ENCODE measurements at regions not wholly inside any gene's neighbourhood (a gene's known extent, or its start where the extent isn't known, plus 50 kb on each side); places are given as distances from the start of the nearest gene placed in this dataset.

DNA sequence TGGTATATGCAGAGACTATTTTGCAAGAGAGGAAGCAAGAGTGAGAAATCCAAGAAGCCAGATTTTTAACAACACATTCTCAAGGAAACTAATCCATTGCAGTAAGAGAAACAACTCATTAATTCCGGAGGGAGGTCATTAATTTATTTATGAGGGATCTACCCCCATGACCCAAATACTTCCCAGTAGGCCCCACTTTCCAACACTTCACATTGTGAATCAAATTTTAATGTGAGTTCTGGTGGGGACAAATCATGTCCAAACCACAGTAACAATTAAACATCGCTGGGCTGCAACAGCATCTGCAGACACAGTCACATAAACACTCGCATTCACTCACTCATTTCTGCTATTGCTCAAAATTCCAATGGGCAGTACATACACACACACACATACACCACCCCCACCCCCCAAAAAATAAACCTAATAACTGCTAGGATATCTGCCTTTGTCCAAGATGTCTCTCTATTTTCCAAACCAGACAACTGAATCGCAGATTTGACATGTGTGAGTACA lies 1483.7 kb downstream of the PCDH9 start:
- H4K5ac ChIP-seq (ENCODE audit: insufficient read length, low read depth, low read length), result no peak overlapping the region
- H3K9me3 Mint-ChIP-seq, result peaks cover 0 to 8% of the 10 kb centered on the region in 2 experiments; a peak in 3 of 5 replicates
- H3K4me1 Mint-ChIP-seq, result no peaks in the 10 kb centered on the region
- H3K4me2 ChIP-seq (ENCODE audit: insufficient read depth, insufficient read length, low read length), result no peak overlapping the region
- TF ChIP-seq, protein P1, sequence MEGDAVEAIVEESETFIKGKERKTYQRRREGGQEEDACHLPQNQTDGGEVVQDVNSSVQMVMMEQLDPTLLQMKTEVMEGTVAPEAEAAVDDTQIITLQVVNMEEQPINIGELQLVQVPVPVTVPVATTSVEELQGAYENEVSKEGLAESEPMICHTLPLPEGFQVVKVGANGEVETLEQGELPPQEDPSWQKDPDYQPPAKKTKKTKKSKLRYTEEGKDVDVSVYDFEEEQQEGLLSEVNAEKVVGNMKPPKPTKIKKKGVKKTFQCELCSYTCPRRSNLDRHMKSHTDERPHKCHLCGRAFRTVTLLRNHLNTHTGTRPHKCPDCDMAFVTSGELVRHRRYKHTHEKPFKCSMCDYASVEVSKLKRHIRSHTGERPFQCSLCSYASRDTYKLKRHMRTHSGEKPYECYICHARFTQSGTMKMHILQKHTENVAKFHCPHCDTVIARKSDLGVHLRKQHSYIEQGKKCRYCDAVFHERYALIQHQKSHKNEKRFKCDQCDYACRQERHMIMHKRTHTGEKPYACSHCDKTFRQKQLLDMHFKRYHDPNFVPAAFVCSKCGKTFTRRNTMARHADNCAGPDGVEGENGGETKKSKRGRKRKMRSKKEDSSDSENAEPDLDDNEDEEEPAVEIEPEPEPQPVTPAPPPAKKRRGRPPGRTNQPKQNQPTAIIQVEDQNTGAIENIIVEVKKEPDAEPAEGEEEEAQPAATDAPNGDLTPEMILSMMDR (conservative IDR thresholded peaks at IDR 0.05), result no peak
- no peaks in the 10 kb centered on the region for H3K4me1 ChIP-seq (ENCODE audit: insufficient read depth, low read length)
- no peak overlapping the region for H3K27ac ChIP-seq (ENCODE audit: insufficient read length, low read depth, low read length)
- no peaks in the 10 kb centered on the region for H3K27me3 Mint-ChIP-seq (ENCODE audit: low read depth)
- H3K79me1 ChIP-seq (ENCODE audit: insufficient read depth, low read depth, low read length, poor library complexity, severe bottlenecking), result no peaks in the 10 kb centered on the region
- H3K23ac ChIP-seq (ENCODE audit: insufficient read length, low read depth, low read length), result no peak overlapping the region
- no peak for DNase-seq
- H2BK120ac ChIP-seq (ENCODE audit: low read depth, low read length, poor library complexity, severe bottlenecking), result no peak overlapping the region
- H3K9ac ChIP-seq (ENCODE audit: extremely low read depth, insufficient read length, low read length), result no peak overlapping the region
- no peaks in the 10 kb centered on the region for H3K27me3 ChIP-seq (ENCODE audit: insufficient read depth, low read length)
- H2BK5ac ChIP-seq (ENCODE audit: insufficient read length, low read length), result no peak overlapping the region
- H2AK5ac ChIP-seq (ENCODE audit: insufficient read length, low read length), result no peak overlapping the region
- no peaks in the 10 kb centered on the region for H4K20me1 ChIP-seq (ENCODE audit: control insufficient read depth, insufficient read depth, insufficient read length)
- H2BK20ac ChIP-seq (ENCODE audit: low read depth, low read length, poor library complexity, severe bottlenecking), result no peak overlapping the region
- no CpG with 5 or more reads among the region's 4 CpGs for WGBS (ENCODE audit: extremely low coverage, insufficient read length, low lambda C conversion rate)
- no peaks in the 10 kb centered on the region for H3K9me3 ChIP-seq (ENCODE audit: control insufficient read depth, low read depth, low read length)
- no peak overlapping the region for H4K8ac ChIP-seq (replicated peaks; ENCODE audit: insufficient read length, low read depth, low read length)
- no peak overlapping the region for H4K91ac ChIP-seq (ENCODE audit: insufficient read length, low read depth, low read length)
- no peak overlapping the region for H2BK15ac ChIP-seq (ENCODE audit: low read depth, low read length)
- no peaks in the 10 kb centered on the region for H3K23me2 ChIP-seq (ENCODE audit: insufficient read length, low read depth, low read length, poor library complexity, severe bottlenecking)
- no peak overlapping the region for H3K18ac ChIP-seq (ENCODE audit: insufficient read length, low read depth, low read length)
- H3K27ac Mint-ChIP-seq, result no peak overlapping the region; a peak in 1 of 7 replicates
- no peak overlapping the region for H3K4me3 Mint-ChIP-seq
- H3K36me3 Mint-ChIP-seq (ENCODE audit: insufficient read depth in 1 of 3, low read depth in 3 of 3), result peaks cover 0 to 5% (median 0%) of the 10 kb centered on the region in 3 experiments; a peak in 1 of 7 replicates
- H3K56ac ChIP-seq (ENCODE audit: insufficient read length, low read depth, low read length), result no peak overlapping the region
- no peak overlapping the region for H2AFZ ChIP-seq (ENCODE audit: low read length)
- H3K14ac ChIP-seq (ENCODE audit: insufficient read depth, low read length), result no peak overlapping the region
- H3K79me2 ChIP-seq (ENCODE audit: insufficient read depth, low read length), result no peaks in the 10 kb centered on the region
- H3K4ac ChIP-seq (ENCODE audit: low read depth, low read length), result no peak overlapping the region
- no peak overlapping the region for H2BK12ac ChIP-seq (ENCODE audit: insufficient read length, low read depth, low read length)
- H3T11ph ChIP-seq (ENCODE audit: low read length), result no peak overlapping the region
